Epidermal melanocyte (primary cell): ENCODE measurements at regions not wholly inside any gene's neighbourhood (a gene's known extent, or its start where the extent isn't known, plus 50 kb on each side); places are given as distances from the start of the nearest gene placed in this dataset.
"Not testable (repeated sequence)": the region's sequence is repeated elsewhere in the genome, so short reads cannot be mapped to it uniquely, and the experiment has no call there.

ENCODE experiments used
- DNase-seq: peaks from one replicate; pipeline ENCODE4 v3.0.0; 2011; ENCODE audit warnings: low spot score; ENCODE audit not compliant: insufficient read length

DNA sequence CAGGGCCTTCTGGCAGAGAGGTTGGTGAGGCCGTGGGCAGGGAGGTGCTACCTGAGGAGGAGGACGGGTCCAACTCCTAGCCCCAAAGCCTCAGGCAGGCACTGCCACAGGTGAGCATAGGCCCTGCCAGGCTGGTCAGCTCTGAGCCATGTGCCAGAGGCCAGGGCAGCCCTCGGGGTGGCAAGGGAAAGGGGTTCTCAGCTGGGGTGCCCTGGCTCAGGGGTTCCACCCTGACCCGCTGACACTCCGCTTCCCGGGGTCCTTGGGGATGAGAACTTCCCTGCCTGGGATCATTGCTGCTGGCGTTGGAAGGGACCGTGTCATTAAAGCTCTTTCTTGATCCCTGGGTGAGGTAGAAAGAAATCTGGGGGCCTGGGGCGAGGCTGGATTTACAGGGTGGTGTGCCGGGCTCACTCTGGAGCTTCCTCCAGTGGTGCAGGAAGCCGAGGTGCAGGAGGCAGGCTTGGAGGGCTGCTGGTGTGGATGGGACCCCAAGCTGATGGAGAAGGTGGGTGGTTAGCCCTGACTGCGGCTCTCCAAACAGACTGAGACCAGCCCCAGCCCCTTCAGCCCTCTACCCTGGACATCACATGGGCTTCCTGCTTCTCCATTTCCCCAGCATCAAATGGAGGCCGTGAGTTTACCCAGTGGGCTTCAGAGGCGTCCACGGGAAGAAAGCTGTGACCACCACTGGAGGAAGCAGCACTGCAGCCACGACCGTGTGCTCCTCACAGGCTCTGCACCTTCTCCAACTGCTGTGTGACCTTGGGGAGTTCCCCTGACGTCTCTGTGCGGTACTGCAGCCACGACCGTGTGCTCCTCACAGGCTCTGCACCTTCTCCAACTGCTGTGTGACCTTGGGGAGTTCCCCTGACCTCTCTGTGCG lies 295.2 kb downstream of the NDUFA10 start:
- no peak for DNase-seq

GRCh38 chr2:239729151-239729550 lies 296.0 kb downstream of the NDUFA10 start:
- no peak for DNase-seq

DNA sequence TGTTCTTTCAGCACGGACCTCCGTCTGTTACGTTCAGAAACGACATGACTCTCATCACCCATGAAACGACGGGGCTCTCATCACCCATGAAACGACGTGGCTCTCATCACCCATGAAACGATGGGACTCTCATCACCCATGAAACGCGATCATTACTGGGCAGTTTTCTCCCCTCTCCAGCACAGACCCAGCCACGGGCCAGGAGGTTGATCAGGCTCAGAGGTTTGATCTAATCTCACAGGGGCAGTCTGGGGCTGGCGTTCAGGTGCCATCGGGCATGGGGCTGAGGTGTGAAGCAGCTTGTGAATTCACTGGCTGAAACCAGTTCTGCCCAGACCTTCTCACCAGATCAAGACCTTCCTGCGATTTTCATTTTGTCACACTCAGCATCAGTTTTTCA lies 296.4 kb downstream of the NDUFA10 start:
- no peak for DNase-seq

DNA sequence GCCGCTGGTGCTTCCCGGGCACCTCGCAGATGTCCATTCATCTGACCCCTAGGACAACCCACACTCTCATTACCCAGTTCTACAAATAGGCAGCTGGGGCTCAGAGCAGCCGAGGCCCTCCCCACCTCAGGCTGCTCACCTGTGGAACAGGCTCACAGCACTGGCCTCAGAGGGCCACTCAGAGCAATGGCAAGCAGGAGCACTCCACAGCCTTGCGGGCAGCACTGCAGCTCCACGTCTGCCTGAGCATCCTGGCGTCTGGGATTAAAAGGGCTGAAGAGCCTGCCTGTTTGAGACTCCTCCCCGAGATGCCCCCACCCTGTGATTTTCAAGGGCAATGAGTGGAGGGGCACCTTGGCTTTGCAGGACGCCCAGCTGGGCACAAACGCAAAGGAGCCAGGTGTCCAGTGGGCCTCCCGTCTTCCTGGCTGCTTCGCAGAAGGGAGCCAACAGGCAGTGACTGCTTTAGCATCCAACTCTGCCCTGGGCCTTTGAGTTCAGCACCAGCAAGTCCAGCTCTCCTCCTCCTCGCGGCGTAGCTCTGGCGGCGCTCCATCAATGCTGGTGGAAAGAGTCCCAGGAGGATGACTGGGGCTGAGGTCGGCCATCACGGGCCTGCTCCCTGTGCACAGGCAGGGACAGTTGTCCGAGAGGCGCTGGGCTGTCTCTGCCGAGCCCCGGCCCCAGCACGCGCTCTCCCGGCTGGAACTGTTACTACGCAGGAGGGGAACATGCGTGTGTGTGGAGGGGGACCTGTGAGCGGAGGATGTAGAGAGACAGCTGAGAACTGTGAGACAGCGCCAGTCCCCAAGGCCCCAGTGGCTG lies 297.2 kb downstream of the NDUFA10 start:
- no peak for DNase-seq

GRCh38 chr2:239727182-239727775 lies 297.9 kb downstream of the NDUFA10 start:
- DNase-seq: no peak

GRCh38 chr2:239726631-239727181 lies 298.4 kb downstream of the NDUFA10 start:
- no peak for DNase-seq

- DNase-seq: no peak
Measured at GRCh38 chr2:239726091-239726591, 299.0 kb downstream of the NDUFA10 start.

- no peak for DNase-seq
Measured at GRCh38 chr2:239725551-239725890, 299.6 kb downstream of the NDUFA10 start.

GRCh38 chr2:239724851-239725550 lies 300.1 kb downstream of the NDUFA10 start:
- no peak for DNase-seq

DNA sequence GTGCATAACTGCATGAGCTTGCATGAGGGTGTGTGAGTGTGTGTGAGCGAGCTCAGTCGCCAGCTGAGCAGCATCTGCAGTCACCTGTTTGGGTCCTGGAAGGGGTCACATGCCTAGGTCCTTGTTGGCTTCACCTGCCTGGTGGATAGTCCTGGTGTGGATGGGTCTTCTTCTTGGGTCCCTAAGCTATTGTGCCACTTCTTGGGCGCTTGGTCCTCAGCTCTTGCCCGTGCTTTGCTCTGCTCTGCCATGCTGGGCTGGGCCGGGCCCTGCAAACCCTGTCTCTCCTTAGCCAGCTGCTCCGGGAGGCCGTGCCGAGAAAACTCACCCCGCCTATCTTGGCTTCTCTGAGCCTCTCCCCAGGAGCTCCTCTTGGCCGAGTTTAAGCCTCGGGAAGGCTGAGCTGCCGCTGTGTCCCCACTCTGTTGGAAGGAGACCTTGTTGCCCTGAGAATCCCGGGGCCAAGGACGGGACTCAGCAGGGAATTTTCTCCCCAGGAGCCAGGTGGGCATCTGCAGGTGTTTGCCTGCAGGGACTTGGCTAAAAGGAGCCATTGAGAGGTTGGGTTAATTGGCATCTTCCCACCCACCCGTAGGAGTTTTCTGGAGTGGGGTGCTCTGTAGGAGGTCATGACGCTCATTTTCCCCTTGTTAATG lies 300.8 kb downstream of the NDUFA10 start:
- no peak for DNase-seq

GRCh38 chr2:239723486-239724193 lies 301.5 kb downstream of the NDUFA10 start:
- DNase-seq: no peak

DNA sequence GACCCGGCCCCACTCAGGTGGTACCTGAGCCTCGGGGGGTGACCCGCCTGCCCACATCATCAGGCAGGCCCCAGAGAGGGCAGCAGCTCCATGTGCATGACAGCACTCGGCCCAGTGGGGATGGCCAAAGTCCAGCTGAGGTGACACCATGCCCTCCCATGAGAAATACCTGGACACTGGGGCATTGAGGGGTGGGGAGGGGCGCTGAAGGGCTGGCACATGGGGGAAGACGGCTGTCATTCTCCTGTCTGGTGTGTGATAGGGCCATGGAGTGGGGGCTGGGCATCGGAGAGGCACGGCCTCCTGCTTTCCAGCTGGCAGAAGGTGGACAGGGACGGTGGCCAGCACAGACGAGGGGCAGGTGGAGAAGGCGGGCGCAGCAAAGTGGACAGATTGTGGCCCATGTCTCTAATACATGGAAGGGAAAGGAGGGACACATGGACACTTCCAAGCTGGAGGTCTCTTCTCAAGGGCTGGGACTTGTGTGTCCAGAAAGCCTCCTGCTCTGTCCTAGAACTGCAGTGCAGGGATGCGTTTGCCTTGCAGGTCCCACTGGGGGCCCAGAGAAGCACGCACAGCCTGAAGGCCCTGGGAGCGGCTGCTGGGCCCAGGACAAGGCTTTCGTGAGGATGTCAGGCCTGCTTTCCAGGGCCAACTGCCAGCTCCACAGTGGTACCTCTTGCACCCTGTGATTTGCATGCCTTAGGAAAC lies 302.2 kb downstream of the NDUFA10 start:
- DNase-seq: no peak

DNA sequence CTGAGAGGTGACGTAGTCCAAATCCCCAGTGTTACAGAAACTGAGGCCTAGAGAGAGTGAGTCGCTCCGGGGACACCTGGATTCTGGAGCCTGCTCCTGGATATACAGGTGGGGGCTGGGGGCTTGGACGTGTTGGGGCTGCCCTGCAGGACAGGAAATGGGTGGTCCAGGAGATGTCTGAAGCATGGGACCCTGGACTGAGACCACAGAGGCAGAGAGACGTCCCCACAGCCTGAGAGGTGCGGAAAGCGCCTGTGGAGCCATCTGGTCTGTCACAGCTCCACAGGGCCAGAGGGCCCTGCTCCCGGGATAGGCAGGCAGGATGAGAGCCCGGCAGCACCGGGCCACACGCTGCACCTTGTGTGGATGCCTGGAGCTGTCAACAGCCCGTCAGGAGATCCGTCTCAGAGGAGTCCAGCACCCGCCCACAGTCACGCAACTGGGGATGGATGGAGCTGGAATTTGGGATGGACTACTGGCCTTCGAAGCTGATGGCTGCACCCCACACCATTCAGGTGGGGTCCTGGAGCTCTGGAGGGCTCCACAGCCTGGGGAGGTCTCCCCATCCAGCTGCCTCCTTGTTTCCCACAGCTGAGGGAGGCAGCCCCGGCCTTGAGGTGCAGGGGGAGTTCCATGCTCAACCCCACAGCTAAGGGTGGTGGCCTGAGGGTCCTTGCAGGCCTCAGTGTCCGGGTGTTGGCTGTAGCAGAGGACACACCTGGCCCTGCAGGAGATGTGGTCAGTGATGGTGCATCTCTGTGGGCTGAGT lies 303.0 kb downstream of the NDUFA10 start:
- DNase-seq: no peak

DNA sequence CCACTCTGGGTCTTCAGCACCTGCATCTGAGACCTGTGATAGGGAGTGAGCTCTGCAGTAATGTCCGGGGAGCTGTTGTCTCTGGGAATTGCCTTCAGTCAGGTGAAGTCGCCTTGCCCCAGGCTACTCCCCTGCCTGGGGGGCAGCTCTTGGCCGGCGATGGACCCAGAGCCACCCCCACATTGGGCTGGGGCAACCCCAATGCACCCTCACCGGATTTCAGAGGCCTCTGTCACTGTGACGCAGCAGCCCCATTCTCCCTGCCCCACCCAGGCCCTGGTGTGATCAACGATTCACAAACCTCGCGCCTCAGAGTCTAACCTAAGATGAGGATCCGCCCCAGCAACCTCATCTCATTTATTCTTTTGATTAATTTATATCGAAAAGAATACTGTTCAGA lies 303.6 kb downstream of the NDUFA10 start:
- DNase-seq: no peak

DNA sequence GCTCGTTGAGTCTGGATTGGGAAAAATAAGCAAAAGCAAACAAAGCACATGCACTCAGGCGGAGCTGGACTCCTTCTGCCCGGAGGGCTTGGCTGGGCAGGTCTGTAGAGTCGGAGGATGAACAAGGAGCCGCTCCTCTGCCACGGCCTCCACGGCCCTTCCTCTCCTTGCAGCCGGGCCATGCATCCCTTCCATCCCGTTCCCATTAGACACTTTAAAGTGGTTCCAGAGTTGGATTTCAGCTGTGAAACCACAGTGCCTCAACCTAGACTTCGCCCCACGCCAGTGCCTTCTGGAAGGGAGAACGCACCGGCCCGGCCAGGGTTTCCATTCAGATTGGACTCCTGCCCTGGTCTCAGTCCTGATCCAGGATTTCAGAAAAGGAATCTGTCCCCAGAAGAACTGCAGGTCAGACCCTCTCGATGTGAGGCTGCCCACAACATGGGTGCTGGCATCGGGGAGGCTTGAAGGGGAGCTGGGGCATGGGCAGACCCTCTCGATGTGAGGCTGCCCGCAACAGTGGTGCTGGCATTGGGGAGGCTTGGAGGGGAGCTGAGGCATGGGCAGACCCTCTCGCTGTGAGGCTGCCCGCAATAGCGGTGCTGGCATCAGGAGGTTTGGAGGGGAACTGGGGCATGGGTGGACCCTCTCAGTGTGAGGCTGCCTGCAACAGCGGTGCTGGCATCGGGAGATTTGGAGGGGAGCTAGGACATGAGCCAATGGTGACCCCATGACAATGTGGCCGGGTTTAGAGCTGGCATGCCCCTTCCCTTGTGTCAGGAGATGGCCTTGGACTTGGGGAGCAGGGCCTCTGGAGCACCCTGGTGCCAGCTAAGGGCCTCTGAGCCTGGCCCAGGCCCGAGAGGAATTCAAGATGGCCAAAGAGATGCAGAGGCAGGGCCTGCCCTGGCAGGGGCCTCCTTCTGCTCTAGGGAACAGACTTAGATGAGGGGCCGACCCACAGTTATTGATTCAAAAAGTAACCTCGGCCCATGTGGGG lies 304.5 kb downstream of the NDUFA10 start:
- DNase-seq: no peak

GRCh38 chr2:239719791-239720360 lies 305.3 kb downstream of the NDUFA10 start:
- DNase-seq: no peak

DNA sequence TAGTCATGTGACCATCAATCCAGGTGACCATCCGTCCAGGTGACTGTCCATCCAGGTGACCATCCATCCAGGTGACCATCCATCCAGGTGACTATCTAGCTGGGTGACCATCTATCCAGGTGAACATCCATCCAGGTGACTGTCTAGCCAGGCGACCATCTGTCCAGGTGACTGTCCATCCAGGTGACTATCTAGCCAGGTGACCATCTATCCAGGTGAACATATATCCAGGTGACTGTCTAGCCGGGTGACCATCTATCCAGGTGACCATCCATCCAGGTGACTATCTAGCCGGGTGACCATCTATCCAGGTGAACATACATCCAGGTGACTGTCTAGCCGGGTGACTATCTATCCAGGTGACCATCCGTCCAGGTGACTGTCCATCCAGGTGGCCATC lies 306.2 kb downstream of the NDUFA10 start:
- DNase-seq: not testable (repeated sequence)
